ENCODE measurements at regions not wholly inside any gene's neighbourhood (a gene's known extent, or its start where the extent isn't known, plus 50 kb on each side); places are given as distances from the start of the nearest gene placed in this dataset.
A peak's percentile ranks its signal among the peaks of the same experiment; 100 is the strongest.

DNA sequence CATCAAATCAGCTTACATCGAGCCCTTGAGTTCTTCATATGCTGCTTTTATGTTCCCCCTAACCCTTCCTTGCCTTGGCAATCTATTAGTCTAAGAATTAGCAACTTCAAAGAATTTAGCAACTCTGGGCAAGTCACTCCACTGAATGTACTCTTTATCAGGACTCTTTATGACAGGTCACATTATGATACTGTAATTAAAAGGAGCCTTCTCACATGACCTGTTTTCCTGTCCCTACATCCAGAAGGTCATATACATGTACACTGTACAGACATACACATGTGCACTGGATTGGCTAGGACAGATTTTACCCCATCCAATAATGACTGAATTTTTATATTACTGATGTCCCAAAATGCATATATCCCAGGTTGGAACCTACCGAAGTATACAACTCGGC, 463.1 kb downstream of the SHQ1 start:
- DNase-seq = no peak

DNA sequence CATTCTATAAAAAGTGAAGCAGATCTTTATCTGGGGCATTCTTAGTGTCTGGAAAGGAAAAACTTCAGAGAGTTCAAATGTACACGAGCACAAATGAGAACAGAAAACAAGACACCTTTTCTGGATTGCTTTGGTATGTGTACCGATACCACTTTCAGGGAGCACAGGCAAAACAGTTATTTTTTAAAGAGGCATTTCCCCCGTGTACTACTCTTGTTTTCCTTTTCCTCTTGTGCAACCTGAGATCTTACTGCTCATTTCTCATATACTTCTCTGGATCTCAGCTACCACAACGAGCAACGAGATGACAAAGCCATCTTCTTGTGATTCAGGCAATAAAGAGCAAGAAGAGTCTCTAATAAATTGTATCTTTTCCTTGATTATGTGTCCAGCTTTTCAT, 463.6 kb downstream of the SHQ1 start:
- DNase-seq = no peak

DNA sequence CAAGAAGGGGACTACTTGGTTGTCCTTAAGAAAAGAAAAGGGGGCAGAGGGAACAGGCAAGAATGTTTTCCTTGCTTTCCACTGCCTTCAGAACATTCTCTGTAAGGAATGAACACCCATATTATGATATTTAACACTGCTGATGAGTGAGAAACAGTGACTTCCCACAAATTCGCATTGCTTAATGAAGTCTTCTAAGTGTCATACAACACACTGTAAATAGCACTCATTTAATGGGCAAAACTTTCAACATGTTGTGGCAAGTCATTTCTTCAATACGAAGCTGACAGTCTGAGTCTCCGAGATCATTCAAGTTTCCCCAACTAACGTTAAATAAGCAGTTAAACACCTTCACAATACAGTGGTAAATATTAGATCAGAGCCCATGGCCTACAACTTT, 464.4 kb downstream of the SHQ1 start:
- DNase-seq = no peak

DNA sequence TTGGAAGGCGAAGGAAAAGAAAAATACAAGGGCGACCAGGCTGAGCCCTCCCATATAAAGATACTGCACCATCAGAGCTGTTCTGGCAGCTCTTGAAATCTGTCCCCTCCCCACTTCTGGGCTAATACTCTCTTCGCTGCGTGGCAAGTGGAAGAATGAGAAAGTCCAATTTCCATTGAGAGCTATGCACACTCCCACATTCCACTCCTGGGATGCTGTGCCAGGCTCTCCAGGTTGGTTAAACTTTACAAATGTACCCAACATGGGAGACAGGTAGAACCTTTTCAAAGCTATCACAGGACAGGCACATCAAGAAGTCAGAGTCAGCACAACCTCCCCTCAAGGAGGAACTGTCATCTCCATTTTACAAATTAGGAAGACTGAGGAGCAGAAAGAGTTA, 465.0 kb downstream of the SHQ1 start:
- no peak for DNase-seq

DNA sequence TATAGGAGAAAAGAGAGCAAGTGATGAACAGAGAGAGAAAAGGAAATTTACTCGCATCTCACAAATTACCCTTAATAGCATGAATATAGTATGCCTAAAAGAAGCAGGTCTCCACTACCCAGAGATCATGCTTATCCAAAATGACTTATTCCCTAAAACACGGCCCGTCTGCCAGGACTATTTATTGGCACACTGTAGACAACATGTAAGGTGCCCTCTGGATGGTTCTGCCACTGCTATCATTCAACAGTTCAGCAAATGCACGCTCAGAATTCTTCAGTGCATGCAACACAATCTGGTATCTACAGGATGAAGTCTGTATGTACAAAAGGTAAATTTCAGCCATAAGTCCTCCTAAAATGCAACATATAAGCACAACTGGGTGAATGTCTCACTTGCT, 465.8 kb downstream of the SHQ1 start:
- no peak for DNase-seq

DNA sequence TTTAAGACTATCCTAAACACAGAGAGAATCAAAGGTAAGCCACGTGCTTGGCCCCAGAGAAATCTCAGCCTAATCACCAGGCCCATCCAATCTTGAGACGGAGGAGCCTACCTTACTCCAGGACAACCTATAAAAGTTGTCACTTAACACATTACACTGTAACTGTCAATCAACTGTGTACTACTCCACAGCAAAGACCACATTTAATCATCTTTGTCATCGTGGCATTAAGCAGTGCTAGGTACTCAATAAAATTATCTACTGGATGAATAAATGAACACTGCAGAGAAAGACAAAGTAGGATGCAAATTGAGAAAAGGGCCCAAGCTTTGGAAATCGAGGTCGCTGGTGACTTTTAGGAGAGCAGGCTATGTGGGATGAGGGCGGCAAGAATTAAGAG, 466.7 kb downstream of the SHQ1 start:
- no peak for DNase-seq

DNA sequence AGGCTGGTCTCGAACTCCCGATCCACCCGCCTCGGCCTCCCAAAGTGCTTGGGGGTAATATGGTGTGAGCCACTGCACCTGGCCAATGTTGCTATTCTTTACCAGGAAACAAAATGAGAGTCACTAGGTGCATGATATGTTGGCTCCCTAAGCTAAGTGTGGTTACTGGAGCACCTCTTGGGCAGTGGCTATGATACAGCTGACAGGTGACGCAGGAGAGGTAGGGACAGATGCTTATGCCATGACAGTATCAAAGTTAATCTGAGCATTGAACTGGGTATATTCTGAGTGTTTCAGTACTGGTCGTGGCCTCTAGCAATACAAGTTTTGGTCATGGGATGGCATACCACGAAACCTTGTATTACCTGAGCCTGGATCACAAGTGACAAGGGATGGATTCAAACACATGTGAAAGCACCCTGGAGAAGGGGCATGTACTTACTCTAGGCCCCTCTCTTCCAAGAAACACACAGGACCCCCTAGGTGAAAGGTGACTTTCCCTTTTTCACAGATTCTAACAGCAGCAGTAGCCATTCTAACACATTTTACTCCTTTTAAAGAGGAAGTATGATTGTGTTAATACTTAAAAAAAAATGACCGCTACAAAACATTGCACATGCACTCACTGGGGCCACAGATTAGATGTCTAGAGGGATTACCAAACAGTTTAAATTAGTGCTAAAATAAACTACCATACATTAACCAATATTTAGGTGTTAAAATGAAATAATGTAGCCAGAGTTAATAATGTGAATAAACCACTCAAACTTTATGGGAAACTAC, 467.3 kb downstream of the SHQ1 start:
- no peak for DNase-seq

DNA sequence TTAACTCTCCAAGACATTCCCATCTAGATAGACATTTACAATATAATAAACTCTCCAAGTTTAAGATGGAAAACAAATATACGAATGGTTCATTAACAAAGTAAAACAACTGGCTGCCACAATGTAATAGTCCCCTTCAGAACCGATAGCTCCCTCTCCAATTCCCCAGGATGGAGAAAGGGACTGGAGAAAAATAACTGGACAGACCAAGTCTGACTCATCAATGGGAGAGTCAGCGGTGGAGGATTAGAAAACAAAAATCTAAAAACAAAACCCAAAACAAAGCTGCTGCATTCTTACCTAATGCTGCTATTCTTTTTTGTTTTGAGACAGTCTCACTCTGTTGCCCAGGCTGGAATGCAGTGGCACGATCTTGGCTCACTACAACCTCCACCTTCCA, 468.1 kb downstream of the SHQ1 start:
- no peak for DNase-seq

DNA sequence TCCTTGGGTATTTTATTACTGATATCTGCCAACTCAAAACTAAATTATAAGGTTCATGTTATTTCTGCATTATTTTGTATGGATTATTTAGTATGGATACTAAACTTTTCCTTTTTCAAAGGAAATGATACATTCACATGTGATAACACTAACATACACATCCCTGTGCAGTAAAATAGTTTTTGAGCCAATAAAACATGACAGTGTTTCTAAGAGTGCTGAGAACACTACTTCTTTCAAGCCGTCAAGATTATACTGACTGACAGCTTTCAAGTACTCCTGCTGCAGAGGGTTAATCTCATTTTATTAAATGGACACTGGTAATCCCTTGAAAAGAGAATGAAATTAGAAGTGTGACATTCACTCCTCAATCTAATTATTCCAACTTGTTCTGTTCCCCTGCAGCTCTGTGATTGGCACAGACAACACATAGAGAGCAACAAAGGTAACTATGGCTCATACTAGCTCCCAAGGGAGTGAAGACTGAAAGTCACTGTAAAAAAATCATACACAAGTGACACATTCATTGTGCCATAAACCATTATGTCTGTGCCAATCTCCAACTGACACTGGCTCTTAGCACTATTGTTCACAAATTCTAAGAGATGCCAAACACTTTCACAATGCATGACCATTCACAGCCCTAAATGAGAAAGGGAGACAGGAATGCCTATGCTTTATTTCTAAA, 468.6 kb downstream of the SHQ1 start:
- DNase-seq = no peak

DNA sequence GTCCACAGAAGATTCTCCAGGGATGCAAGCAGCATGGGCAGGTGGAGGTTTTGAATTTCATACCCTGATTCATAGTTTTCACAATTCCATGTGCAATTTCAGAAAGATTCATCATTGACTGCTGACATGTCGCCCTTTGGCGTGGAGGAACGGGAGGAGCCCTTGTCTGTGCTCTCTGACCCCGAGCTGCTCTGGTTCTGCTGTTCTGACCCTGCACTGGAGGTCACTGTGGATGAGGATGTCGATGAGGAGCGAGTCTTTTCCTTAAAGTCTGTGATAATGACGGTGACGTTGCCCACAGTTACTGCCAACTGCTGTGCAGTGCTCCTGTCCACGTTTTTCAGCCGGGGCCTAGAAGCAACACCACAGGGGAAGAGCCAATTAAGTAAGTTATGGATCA, 470.0 kb downstream of the SHQ1 start:
- DNase-seq = no peak

DNA sequence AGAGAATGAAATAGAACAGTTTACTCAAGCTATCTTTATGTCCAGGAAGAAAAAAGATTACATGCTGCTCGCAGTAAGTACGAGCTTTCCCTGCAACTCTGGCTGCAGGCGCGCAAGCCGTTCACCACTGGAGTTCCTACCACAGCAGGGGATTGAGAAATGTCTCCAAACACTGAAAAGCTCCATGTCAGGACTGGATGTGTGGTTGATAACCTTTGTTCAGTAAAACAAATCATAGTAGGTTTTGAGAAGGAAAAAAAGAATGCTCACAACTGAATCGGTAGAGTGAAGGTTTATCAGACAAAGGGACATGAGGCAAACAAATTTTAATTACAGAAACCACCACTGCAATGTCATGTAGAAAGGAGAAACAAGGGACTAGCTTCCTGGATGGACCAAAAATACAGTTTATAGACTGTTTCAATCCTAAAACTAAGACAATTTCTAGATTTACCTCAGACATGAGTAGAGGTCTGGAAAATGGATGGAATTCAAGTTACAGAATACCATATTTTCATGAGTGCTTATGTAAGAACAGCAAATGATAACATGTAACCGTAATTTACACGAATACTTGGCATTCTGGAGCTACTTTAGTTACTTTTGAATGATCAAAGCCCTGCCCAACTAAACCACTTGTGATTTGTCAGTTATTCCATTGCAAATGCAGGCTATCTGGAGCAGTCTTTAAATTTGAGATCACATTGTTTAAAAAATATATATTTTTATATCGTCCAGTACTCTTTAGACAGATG, 471.1 kb downstream of the SHQ1 start:
- DNase-seq = no peak

DNA sequence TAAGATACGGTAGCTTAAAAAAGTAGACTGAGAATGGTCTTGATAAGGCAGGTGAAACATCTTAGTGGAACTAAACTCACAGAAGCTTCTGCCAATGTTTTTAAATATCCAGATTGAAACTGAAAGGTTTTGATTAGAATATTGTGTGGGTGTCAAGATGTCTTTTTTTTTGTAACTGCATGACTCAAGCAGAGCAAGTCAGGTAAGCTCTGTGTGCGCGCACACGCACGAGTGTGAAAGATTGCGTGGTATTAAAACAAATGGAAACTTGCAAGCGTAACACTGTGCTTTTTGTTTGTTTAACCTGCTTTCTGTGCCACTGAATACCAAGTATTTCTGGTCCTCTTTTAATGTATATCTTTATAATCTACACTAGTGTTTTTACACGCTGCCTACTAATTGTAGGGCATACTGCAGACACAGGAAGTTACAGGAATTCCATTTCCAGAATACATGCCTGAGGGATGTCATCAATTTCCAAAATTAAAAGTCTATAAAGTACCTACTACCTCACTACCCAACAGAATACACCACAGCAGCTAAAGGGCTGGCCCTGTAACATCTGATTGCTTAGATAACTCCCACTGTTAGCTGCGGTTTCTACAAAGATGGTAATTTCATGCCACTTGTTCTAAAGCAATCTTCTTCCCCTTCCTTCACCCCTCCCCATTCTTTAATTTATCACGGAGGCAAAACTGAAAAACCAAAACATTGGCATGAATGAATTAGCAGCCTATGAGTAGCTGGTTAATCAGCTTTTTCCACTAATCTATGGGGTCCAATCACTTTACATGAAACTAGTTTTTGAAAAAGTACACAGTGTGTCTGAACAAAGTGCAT, 472.8 kb downstream of the SHQ1 start:
- peak; percentile 13 for DNase-seq

DNA sequence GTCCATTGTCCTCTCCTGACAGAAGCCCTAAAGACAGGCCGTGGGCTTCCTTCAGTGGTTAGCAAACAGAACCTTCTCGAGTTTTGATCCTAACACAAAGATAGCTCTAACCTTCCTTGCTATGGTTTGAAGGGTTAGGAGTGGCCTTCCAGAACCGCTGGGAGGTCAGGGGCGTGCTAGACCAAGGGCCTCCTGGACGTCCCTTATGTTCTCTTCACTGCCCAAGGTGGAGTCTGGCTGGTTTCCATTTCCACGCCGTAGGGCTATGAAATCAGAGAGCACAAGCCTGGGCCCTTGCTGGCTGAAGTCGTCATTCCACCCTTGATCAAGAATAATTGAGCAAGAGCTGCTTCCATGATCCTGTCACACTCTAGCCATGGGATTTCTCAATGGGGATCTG, 475.1 kb downstream of the SHQ1 start:
- DNase-seq = no peak

DNA sequence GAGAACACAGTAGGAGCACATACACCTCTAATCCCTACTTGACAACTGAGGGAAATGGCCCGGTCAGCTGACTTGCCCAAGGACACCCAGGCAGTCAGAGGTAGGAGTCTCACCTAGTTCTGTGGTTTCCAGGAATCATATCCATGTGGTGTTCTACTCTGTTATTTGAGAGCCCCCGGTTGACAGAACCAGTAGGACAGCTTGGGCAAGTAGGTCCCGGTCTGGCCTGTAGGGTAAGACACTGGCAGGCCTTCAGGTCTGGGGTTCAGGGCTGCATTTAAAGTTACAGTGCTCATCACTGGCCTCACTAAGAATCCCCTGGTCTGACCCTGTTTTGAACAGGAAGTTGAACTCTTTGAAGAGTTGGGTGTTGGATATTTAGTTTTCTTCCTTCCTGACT, 476.1 kb downstream of the SHQ1 start:
- DNase-seq = no peak

DNA sequence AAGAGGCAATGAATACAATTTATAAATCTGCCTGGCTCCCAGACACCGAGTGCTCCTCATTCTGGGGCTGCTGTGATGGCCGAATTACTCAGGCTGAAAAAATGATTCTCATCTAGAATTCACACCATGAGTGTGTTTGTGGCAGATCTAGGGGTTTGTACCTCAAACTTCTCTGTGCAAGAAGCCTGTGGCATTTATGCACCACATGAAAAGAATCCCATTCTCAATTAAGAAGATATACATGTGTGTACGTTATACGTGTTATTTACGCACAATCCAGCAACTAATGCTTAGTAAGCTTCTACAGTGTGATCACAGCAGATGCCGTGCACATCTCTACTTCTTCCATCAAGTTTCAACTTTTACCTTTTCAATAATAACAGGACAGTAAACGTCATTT, 476.8 kb downstream of the SHQ1 start:
- no peak for DNase-seq

DNA sequence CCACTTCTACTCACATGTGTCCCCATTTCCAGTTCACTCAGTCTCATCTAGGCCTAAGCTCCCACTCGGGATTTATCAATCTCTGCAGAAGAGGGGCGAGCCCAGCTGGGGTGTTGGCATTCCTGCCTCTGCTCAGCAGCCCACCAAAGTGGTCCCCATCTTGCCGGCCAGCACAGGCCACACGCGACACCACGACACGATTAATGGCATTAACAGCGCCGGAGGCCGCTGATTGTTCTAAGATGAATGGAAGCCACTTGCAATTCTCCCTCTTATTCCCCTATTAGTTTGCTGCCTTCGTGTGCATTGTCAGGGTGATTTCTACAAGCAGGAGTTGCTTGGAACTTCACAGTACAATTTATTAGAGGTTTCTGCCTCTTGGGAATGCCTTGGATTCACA, 477.3 kb downstream of the SHQ1 start:
- no peak for DNase-seq

DNA sequence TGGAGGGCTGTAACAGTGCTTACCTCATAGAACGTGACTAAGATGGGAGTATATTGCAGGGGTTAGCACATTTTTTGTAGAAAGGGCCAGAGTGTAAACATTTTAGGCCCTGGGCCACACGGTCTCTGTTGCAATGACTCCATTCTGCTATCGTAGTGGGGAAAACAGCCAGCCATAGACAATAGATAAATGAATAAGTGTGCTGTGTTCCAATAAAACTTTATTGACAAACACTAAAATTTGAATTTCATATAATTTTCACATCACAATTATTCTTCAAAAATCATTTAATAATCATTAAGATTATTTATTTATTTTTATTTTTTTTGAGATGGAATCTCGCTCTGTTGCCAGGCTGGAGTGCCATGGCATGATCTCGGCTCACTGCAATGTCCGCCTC, 478.6 kb downstream of the SHQ1 start:
- no peak for DNase-seq

DNA sequence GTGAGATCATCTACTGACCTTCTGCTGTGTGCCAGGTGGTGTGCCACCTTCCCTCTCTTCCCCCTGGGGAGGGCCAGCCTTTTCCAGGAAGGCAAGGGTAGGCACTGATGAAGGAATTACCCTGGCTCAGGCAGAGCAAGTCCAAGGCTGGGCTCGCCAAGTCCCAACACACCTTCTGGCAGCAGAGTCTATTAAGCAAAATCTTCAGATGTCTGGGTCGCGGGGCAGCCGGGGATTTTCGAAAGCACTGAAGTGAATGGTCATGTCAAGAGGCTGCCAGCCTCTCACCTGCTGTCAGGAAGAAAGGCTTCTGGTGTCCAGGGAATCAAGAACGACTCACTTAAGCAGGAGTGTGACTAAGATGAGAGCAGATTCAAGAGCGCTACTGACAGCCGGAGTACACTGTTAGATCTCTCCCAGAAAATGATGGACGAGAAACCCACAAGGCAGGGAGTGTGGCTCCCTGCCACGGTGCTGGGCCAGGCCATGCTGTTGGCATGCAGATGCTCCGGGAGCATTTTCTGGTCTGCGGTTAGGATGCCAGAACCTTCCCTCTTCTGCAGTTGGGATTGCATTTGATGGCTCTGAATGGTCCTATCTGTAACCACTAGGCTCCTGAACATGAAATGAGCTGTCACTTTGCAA, 479.8 kb downstream of the SHQ1 start:
- DNase-seq = no peak

DNA sequence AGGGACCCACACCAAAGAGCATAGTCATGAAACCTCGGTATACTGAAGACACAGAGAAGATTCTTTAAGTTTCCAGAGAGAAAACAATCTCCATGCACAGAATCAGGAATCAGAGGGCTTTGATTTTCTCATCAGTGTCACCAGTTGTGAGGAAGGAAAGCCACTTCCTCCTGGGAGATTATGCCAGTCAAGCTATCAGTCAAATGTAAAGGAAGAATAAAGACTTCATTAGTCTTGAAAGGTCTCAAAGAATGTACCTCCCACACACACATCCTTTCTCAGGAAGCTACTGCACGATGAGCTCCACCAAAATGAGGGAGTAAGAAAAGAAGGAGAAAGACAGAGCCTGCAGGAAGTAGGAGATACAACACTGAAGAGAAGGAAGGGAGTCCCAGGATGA, 486.3 kb downstream of the SHQ1 start:
- no peak for DNase-seq

DNA sequence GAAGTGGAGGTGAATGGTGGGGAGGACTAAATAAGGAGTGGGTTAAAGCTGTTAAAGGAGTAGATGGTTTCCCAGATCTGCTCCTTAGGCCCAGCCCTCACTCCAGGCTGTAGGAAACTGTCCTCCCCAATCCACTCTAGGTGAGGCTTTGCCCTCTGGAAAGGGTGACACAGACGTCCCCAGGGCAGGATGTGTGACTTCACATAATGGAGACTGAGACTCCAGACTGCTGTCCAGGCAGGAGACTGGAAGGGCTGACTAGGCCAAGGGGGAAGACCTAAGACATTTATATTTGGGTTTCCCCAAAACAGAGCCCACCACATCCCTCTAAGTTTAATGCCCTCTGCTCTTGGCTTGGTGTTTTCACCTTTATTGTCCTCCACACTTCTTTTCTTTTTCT, 488.5 kb downstream of the SHQ1 start:
- DNase-seq = no peak

DNA sequence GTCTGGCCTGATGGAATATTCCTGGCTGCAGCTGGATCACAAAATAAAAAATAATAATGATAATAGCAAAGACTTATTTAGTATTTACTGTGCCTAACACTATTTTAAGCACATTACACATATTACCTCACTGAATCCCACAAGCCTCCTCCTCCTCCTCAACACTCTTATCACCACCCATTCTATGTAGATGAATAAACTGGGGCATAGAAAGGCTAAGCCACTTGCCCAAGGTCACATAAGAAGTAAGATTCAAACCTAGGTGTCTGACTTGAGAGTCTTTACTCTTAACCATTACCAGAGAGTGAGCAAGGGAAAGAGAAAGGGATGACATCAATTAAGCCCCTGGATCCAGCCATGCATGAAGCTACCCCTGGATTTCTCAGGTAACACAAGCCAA, 493.1 kb downstream of the SHQ1 start:
- no peak for DNase-seq

DNA sequence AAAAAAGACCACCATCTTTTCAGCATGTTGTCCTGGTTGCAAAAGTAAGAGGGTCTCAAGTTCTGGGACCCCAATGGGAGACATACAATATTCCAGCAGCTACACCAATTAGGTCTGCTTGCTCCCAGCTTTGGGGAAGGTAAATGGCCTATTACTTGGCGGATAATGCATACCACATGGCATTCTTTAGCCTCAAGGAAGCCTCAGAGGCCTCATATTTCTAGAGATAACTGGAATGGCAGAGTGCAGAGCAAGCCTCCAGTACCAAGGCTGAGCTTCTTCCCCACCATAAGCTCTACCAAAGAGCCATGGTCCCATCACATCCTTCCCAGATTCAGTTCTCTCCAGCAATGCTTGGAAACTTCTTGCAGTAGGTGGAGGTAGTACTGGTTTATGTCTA, 493.8 kb downstream of the SHQ1 start:
- no peak for DNase-seq
